Endothelial cell of umbilical vein (primary cell): ENCODE measurements at regions not wholly inside any gene's neighbourhood (a gene's known extent, or its start where the extent isn't known, plus 50 kb on each side); places are given as distances from the start of the nearest gene placed in this dataset.

Experiments
- BruUV-seq: library from RNA; stranded (reverse); fragments of 400-500 nt; replicated peaks from 2 replicates; lab custom pipeline; 2021; lab: Mats Ljungman, UMichigan
- CTCF ChIA-PET: fragments of 300-600, 350-600 bp; sonication (Branson Sonifier 250); formaldehyde crosslinking; loops from one replicate; lab custom pipeline; 2021; ENCODE audit warnings: antibody characterized with exemption, inconsistent platforms; lab: Charles Lee
- POLR2A ChIA-PET: fragments of 300-600, 350-600 bp; sonication (Branson Sonifier 250); formaldehyde crosslinking; loops from one replicate; lab custom pipeline; 2021; ENCODE audit warnings: antibody characterized with exemption, inconsistent platforms; lab: Charles Lee
- DNase-seq: peaks from one replicate; pipeline ENCODE4 v3.0.0-alpha.2; 2011; ENCODE audit warnings: low read depth, low spot score
- FAIRE-seq: peaks from 2 replicates; lab custom pipeline; 2011; peaks lifted over from hg19 to GRCh38; lab: Jason Lieb, UNC
- H2AFZ ChIP-seq: 2 replicates; pipeline ENCODE4 v1.6.0; 2012; ENCODE audit warnings: low read depth, low read length, control low read depth, inconsistent platforms
- H3K27ac ChIP-seq: 2 replicates; pipeline ENCODE4 v1.5.1; 2011; ENCODE audit warnings: low read depth, mild to moderate bottlenecking, control low read depth, low read length, moderate library complexity; ENCODE audit not compliant: insufficient read depth
- H3K27me3 ChIP-seq, 2 experiments: 2 replicates each; pipeline versions ENCODE4 v1.6.0 to v1.6.1; 2011; ENCODE audit warnings: low read length in 2 of 2, mixed read lengths in 1 of 2; ENCODE audit not compliant: control insufficient read depth in 2 of 2, insufficient read depth in 2 of 2
- H3K36me3 ChIP-seq, 2 experiments: 2 replicates in 1 of 2; 3 replicates in 1 of 2; pipeline ENCODE4 v1.5.1; 2011; ENCODE audit warnings: low read length in 2 of 2, mild to moderate bottlenecking in 1 of 2, moderate library complexity in 1 of 2; ENCODE audit not compliant: control insufficient read depth in 2 of 2, insufficient read depth in 2 of 2; ENCODE audit errors: extremely low read depth in 1 of 2
- H3K4me1 ChIP-seq: 3 replicates; pipeline ENCODE4 v1.5.1; 2011; ENCODE audit warnings: mild to moderate bottlenecking, low read length; ENCODE audit not compliant: control insufficient read depth, insufficient read depth; ENCODE audit errors: extremely low read depth
- H3K4me2 ChIP-seq: 2 replicates; pipeline ENCODE4 v1.6.1; 2011; ENCODE audit warnings: low read length, control low read depth, mixed read lengths; ENCODE audit not compliant: insufficient read depth
- H3K4me3 ChIP-seq, 3 experiments: fragments of 200-600 bp in 1 of 3; sonication (generic), shearing (Covaris generic) in 1 of 3; replicated peaks in 1 of 3; 2 replicates each; pipeline ENCODE4 v1.5.1; 2011 to 2016; ENCODE audit warnings: control low read depth in 3 of 3, low read length in 3 of 3, mild to moderate bottlenecking in 2 of 3, inconsistent platforms in 1 of 3, low read depth in 1 of 3, moderate library complexity in 1 of 3; ENCODE audit not compliant: insufficient read depth in 1 of 3
- H3K79me2 ChIP-seq: 2 replicates; pipeline ENCODE4 v1.6.0; 2012; ENCODE audit warnings: low read length, inconsistent platforms; ENCODE audit not compliant: control insufficient read depth, insufficient read depth
- H3K9ac ChIP-seq: replicated peaks from 2 replicates; pipeline ENCODE3; 2011; ENCODE audit warnings: low read length, control low read depth; ENCODE audit not compliant: insufficient read depth; ENCODE audit errors: extremely low read depth
- H3K9me1 ChIP-seq: replicated peaks from 3 replicates; pipeline ENCODE4 v1.6.0; 2011; ENCODE audit warnings: mild to moderate bottlenecking, low read length; ENCODE audit not compliant: control insufficient read depth, insufficient read depth; ENCODE audit errors: extremely low read depth
- H3K9me3 ChIP-seq: replicated peaks from 2 replicates; pipeline ENCODE4 v1.5.1; 2012; ENCODE audit warnings: low read length, inconsistent platforms; ENCODE audit not compliant: control insufficient read depth, insufficient read depth
- H4K20me1 ChIP-seq: replicated peaks from 2 replicates; pipeline ENCODE3; 2011; ENCODE audit warnings: mild to moderate bottlenecking, low read length; ENCODE audit not compliant: control insufficient read depth, insufficient read depth; ENCODE audit errors: extremely low read depth
- EZH2 ChIP-seq: IDR thresholded peaks from 2 replicates; pipeline ENCODE4 v1.6.1; 2012; ENCODE audit warnings: borderline replicate concordance, low read depth, mild to moderate bottlenecking, moderate library complexity, low read length, inconsistent platforms; ENCODE audit not compliant: severe bottlenecking
- FOS ChIP-seq: IDR thresholded peaks from 2 replicates; pipeline ENCODE4 v1.6.1; 2011; ENCODE audit warnings: mild to moderate bottlenecking, low read length, moderate library complexity, borderline replicate concordance; ENCODE audit not compliant: insufficient read depth
- GATA2 ChIP-seq: IDR thresholded peaks from 2 replicates; pipeline ENCODE4 v1.7.0; 2011; ENCODE audit warnings: low read depth, mild to moderate bottlenecking, moderate library complexity, mixed read lengths, low read length; ENCODE audit not compliant: insufficient read length, insufficient read depth
- JUN ChIP-seq: IDR thresholded peaks from 2 replicates; pipeline ENCODE4 v1.6.1; 2011; ENCODE audit warnings: borderline replicate concordance, low read depth; ENCODE audit not compliant: insufficient read length, insufficient read depth
- MYC ChIP-seq: IDR thresholded peaks from one replicate; pipeline ENCODE4 v1.6.1; 2011; ENCODE audit warnings: mild to moderate bottlenecking, low read depth, low read length
- POLR2A ChIP-seq: IDR thresholded peaks from 2 replicates; pipeline ENCODE4 v1.6.1; 2012; ENCODE audit warnings: low read depth, mild to moderate bottlenecking, control low read depth, low read length
- POLR2AphosphoS5 ChIP-seq: IDR thresholded peaks from 2 replicates; pipeline ENCODE4 v1.6.1; 2012; ENCODE audit warnings: low read depth, mild to moderate bottlenecking, control low read depth, low read length, moderate library complexity; ENCODE audit not compliant: insufficient read depth
- dilution Hi-C: fragments of 300-500 bp; cut with MboI; formaldehyde crosslinking; loops from one replicate; pipeline ENCODE4 v1.15.0; 2019; ENCODE audit warnings: low sequenced_read_pairs; ENCODE audit not compliant: extremely low pct_ligation_motif_present
- intact Hi-C: fragments of 100-400 bp; cut with micrococcal nuclease; formaldehyde crosslinking; loops from one replicate; pipeline ENCODE4 v1.10.0; 2022
- TF ChIP-seq, protein P1 (sequence below), 2 donors: IDR thresholded peaks; 1 replicate in 1 of 2; 2 replicates in 1 of 2; pipeline ENCODE4 v1.5.1; 2011; ENCODE audit warnings: low read length in 2 of 2, mild to moderate bottlenecking in 2 of 2, moderate library complexity in 2 of 2, control low read depth in 1 of 2, inconsistent platforms in 1 of 2, low read depth in 1 of 2; ENCODE audit not compliant: insufficient read depth in 1 of 2; ENCODE audit errors: extremely low read depth in 1 of 2
- TF ChIP-seq, protein P2 (sequence below): IDR thresholded peaks from 2 replicates; pipeline ENCODE4 v1.6.1; 2011; ENCODE audit not compliant: insufficient read depth, insufficient read length

GRCh38 chr1:222370913-222371675 is 176.8 kb downstream of the HHIPL2 start:
- no peak overlapping the region for H2AFZ ChIP-seq
- no peak for FAIRE-seq
- intact Hi-C loops, result no loop called here

More at GRCh38 chr1:222370913-222371675, 176.8 kb downstream of the HHIPL2 start:
- dilution Hi-C loops, result no loop called here
- Histone ChIP-seq H3K79me2 (no peaks in the 10 kb centered on the region), H3K9ac (no peak overlapping the region), H3K9me1 (no peaks in the 10 kb centered on the region), H3K36me3 (no peaks in the 10 kb centered on the region), H3K4me2 (no peak overlapping the region), H3K27me3 (no peaks in the 10 kb centered on the region), H3K4me1 (no peaks in the 10 kb centered on the region), H3K27ac (no peak overlapping the region), H4K20me1 (no peaks in the 10 kb centered on the region), H3K9me3 (no peaks in the 10 kb centered on the region), H3K4me3 (no peak overlapping the region)
- no TSS peak for BruUV-seq
- no peak for DNase-seq
- ChIA-PET POLR2A (no interaction called here), CTCF (no interaction called here)
- no peak for TF ChIP-seq GATA2
- TF ChIP-seq MYC, result no peak
- no peak for TF ChIP-seq POLR2A
- TF ChIP-seq, protein P1, sequence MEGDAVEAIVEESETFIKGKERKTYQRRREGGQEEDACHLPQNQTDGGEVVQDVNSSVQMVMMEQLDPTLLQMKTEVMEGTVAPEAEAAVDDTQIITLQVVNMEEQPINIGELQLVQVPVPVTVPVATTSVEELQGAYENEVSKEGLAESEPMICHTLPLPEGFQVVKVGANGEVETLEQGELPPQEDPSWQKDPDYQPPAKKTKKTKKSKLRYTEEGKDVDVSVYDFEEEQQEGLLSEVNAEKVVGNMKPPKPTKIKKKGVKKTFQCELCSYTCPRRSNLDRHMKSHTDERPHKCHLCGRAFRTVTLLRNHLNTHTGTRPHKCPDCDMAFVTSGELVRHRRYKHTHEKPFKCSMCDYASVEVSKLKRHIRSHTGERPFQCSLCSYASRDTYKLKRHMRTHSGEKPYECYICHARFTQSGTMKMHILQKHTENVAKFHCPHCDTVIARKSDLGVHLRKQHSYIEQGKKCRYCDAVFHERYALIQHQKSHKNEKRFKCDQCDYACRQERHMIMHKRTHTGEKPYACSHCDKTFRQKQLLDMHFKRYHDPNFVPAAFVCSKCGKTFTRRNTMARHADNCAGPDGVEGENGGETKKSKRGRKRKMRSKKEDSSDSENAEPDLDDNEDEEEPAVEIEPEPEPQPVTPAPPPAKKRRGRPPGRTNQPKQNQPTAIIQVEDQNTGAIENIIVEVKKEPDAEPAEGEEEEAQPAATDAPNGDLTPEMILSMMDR (IDR thresholded peaks at IDR 0.05; ENCODE audit: extremely low read depth in 1 of 2, insufficient read depth in 1 of 2, low read depth in 1 of 2, low read length in 2 of 2), result no peak
- TF ChIP-seq, protein P2, sequence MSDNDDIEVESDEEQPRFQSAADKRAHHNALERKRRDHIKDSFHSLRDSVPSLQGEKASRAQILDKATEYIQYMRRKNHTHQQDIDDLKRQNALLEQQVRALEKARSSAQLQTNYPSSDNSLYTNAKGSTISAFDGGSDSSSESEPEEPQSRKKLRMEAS, result no peak
- no peak for TF ChIP-seq FOS
- TF ChIP-seq EZH2, result no peak
- no peak for TF ChIP-seq POLR2AphosphoS5
- TF ChIP-seq JUN, result no peak
